LNCaP clone FGC (cell line): ENCODE measurements at regions not wholly inside any gene's neighbourhood (a gene's known extent, or its start where the extent isn't known, plus 50 kb on each side); places are given as distances from the start of the nearest gene placed in this dataset.

Source experiments
- DNase-seq: peaks from one replicate; pipeline ENCODE4 v3.0.0-alpha.2; 2011; ENCODE audit warnings: low read depth
- H3K4me3 ChIP-seq: 2 replicates; pipeline ENCODE4 v1.5.1; 2011; ENCODE audit warnings: mild to moderate bottlenecking, low read depth, low read length, control low read depth
- CTCF ChIP-seq: IDR thresholded peaks from 2 replicates; pipeline ENCODE4 v1.5.1; 2012; ENCODE audit warnings: mild to moderate bottlenecking; ENCODE audit not compliant: control insufficient read depth, insufficient read depth; ENCODE audit errors: extremely low read depth

- H3K4me3 ChIP-seq = no peak overlapping the region
- TF ChIP-seq CTCF = no peak
- no peak for DNase-seq
Measured at GRCh38 chr13:87122551-87122950, 548.6 kb upstream of the SLITRK5 start.

- TF ChIP-seq CTCF = no peak
- no peak overlapping the region for H3K4me3 ChIP-seq
- no peak for DNase-seq
Measured at GRCh38 chr13:87123987-87124784, 547.0 kb upstream of the SLITRK5 start.

GRCh38 chr13:87124785-87125074 is 546.4 kb upstream of the SLITRK5 start:
- no peak for TF ChIP-seq CTCF
- H3K4me3 ChIP-seq = no peak overlapping the region
- DNase-seq = no peak

GRCh38 chr13:87128036-87128435 is 543.1 kb upstream of the SLITRK5 start:
- no peak overlapping the region for H3K4me3 ChIP-seq
- TF ChIP-seq CTCF = no peak
- DNase-seq = no peak

GRCh38 chr13:87128491-87128890 is 542.7 kb upstream of the SLITRK5 start:
- DNase-seq = no peak
- no peak overlapping the region for H3K4me3 ChIP-seq
- TF ChIP-seq CTCF = no peak

- TF ChIP-seq CTCF = no peak
- no peak for DNase-seq
- no peak overlapping the region for H3K4me3 ChIP-seq
Measured at GRCh38 chr13:87129602-87130300, 541.4 kb upstream of the SLITRK5 start.
